CD4-positive, alpha-beta T cell (primary cell): ENCODE measurements at regions not wholly inside any gene's neighbourhood (a gene's known extent, or its start where the extent isn't known, plus 50 kb on each side); places are given as distances from the start of the nearest gene placed in this dataset.
A peak's percentile ranks its signal among the peaks of the same experiment; 100 is the strongest.
"Not testable (repeated sequence)": the region's sequence is repeated elsewhere in the genome, so short reads cannot be mapped to it uniquely, and the experiment has no call there.

Experiments
- ATAC-seq: fragments of 200-7000 bp; cut with Tn5 transposase; one replicate; pipeline ENCODE4 v1.10.0; 2022; ENCODE audit warnings: mild to moderate bottlenecking; ENCODE audit not compliant: poor library complexity
- CTCF ChIA-PET: fragments of 350-600 bp; sonication (Branson Sonifier 250); formaldehyde crosslinking; loops from one replicate; lab custom pipeline; 2021; ENCODE audit warnings: antibody characterized with exemption, inconsistent platforms; lab: Charles Lee
- POLR2A ChIA-PET: fragments of 350-600 bp; sonication (Branson Sonifier 250); formaldehyde crosslinking; loops from one replicate; lab custom pipeline; 2021; ENCODE audit warnings: antibody characterized with exemption, inconsistent platforms; lab: Charles Lee
- DNase-seq, 14 experiments: peaks; one replicate each; pipeline ENCODE4 v3.0.0-alpha.2; 2013 to 2020; ENCODE audit warnings: mixed read lengths in 2 of 14
- H3K27ac ChIP-seq, 2 donors: one replicate each; pipeline versions ENCODE4 v1.5.1 to v1.7.0; 2013; ENCODE audit warnings: low read length in 2 of 2, low read depth in 1 of 2, mild to moderate bottlenecking in 1 of 2
- H3K27me3 ChIP-seq, 2 experiments: 1 replicate in 1 of 2; 2 replicates in 1 of 2; pipeline versions ENCODE4 v1.6.1 to v1.7.0; 2013; ENCODE audit warnings: low read length in 2 of 2, control low read depth in 1 of 2, mild to moderate bottlenecking in 1 of 2, moderate library complexity in 1 of 2; ENCODE audit not compliant: insufficient read depth in 2 of 2, control insufficient read depth in 1 of 2
- H3K36me3 ChIP-seq: one replicate; pipeline ENCODE4 v1.6.1; 2013; ENCODE audit warnings: low read length, control low read depth; ENCODE audit not compliant: insufficient read depth
- H3K4me1 ChIP-seq: one replicate; pipeline ENCODE4 v1.6.1; 2013; ENCODE audit warnings: low read length, control low read depth; ENCODE audit not compliant: insufficient read depth
- H3K4me3 ChIP-seq: one replicate; pipeline ENCODE4 v1.5.1; 2013; ENCODE audit warnings: mild to moderate bottlenecking, low read length, moderate library complexity
- H3K9me3 ChIP-seq, 2 experiments: 1 replicate in 1 of 2; 2 replicates in 1 of 2; pipeline versions ENCODE4 v1.6.1 to v1.7.0; 2013; ENCODE audit warnings: low read length in 2 of 2, mild to moderate bottlenecking in 2 of 2, control low read depth in 1 of 2, moderate library complexity in 1 of 2; ENCODE audit not compliant: control insufficient read depth in 1 of 2, insufficient read depth in 1 of 2
- H3K27ac Mint-ChIP-seq: one replicate; pipeline ENCODE4 v1.8.0; 2020; ENCODE audit warnings: mixed read lengths
- H3K27me3 Mint-ChIP-seq: one replicate; pipeline ENCODE4 v1.8.0; 2021; ENCODE audit warnings: mixed read lengths
- H3K36me3 Mint-ChIP-seq: one replicate; pipeline ENCODE4 v1.8.0; 2021; ENCODE audit warnings: low read depth, mixed read lengths
- H3K4me1 Mint-ChIP-seq: one replicate; pipeline ENCODE4 v1.8.0; 2021; ENCODE audit warnings: low read depth, mixed read lengths
- H3K4me3 Mint-ChIP-seq: one replicate; pipeline ENCODE4 v1.8.0; 2020; ENCODE audit warnings: mild to moderate bottlenecking, mixed read lengths
- H3K9me3 Mint-ChIP-seq: one replicate; pipeline ENCODE4 v1.8.0; 2020; ENCODE audit warnings: mixed read lengths
- intact Hi-C, 2 experiments: fragments of 100-400 bp; cut with DNase I in 1 of 2; cut with micrococcal nuclease in 1 of 2; formaldehyde crosslinking; loops; one replicate each; pipeline versions ENCODE4 v1.15.1 to v1.9.0; 2023 to 2025; cut with DNase I, micrococcal nuclease

- CTCF ChIA-PET, H3K4me1 Mint-ChIP-seq, H3K36me3 Mint-ChIP-seq, H3K36me3 ChIP-seq, POLR2A ChIA-PET, intact Hi-C loops, H3K27ac ChIP-seq, H3K4me3 Mint-ChIP-seq, H3K9me3 ChIP-seq, H3K4me1 ChIP-seq, H3K4me3 ChIP-seq, H3K27ac Mint-ChIP-seq, ATAC-seq, H3K9me3 Mint-ChIP-seq: not testable (repeated sequence)
- H3K27me3 ChIP-seq, result peaks cover 5 to 11% of the 10 kb centered on the region in 2 experiments
- DNase-seq, result peak in 1 of 14 experiments; percentile 1
- peaks cover 50% of the 10 kb centered on the region for H3K27me3 Mint-ChIP-seq
Measured at GRCh38 chr6:57792720-57793397, 475.4 kb downstream of the PRIM2 start.

- H3K27ac ChIP-seq, POLR2A ChIA-PET, H3K9me3 ChIP-seq, H3K4me3 Mint-ChIP-seq, ATAC-seq, H3K36me3 Mint-ChIP-seq, H3K4me1 ChIP-seq, H3K27ac Mint-ChIP-seq, intact Hi-C loops, H3K4me3 ChIP-seq, CTCF ChIA-PET, DNase-seq, H3K36me3 ChIP-seq, H3K9me3 Mint-ChIP-seq, H3K4me1 Mint-ChIP-seq: not testable (repeated sequence)
- peaks cover 50% of the 10 kb centered on the region for H3K27me3 Mint-ChIP-seq
- H3K27me3 ChIP-seq, result peaks cover 5 to 11% of the 10 kb centered on the region in 2 experiments
Measured at GRCh38 chr6:57793398-57793762, 475.9 kb downstream of the PRIM2 start.

DNA sequence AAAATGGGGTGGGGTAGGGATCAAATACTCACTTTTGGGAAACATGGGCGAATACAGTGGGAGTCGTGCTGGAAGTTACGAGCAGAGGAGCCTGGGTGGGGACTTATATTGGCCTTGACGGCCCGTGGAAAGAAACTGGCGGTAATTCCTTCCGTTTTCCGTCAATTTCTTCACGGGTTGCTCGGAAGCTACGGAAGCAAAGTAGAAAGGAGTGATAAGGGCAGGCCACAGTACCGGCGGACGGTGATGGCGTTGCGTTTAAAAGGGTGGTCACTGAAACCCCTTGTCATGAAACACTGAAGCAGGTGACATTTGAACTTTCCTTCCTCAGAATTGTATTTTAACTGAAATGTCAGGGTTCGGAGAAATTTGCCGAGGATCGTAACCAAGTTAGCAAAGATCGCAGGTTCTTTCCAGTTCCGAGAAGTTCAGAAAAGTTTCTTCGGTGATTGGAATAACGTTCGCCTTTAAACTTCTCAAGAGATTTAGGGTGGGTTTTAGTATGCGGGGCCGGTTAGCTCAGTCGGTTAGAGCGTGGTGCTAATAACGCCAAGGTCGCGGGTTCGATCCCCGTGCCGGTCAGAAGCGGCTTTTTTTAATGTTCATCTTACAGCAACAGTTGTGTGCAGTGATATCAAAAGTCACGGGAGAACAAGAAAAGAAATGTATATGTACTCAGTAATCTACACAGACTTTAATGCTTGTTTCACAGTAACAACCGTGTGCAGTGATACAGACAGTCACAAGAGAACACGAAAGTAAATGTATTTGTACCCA is 482.5 kb downstream of the PRIM2 start:
- H3K4me3 Mint-ChIP-seq, H3K36me3 Mint-ChIP-seq, ATAC-seq, H3K27ac Mint-ChIP-seq, H3K36me3 ChIP-seq, H3K4me1 ChIP-seq, H3K4me1 Mint-ChIP-seq, H3K9me3 ChIP-seq, DNase-seq, intact Hi-C loops, H3K9me3 Mint-ChIP-seq, CTCF ChIA-PET, H3K4me3 ChIP-seq, POLR2A ChIA-PET, H3K27ac ChIP-seq: not testable (repeated sequence)
- peaks cover 54% of the 10 kb centered on the region for H3K27me3 Mint-ChIP-seq
- peaks cover 9 to 16% of the 10 kb centered on the region in 2 experiments for H3K27me3 ChIP-seq

GRCh38 chr6:57808581-57808980 is 491.2 kb downstream of the PRIM2 start:
- DNase-seq, ATAC-seq, H3K36me3 Mint-ChIP-seq, POLR2A ChIA-PET, H3K27ac Mint-ChIP-seq, intact Hi-C loops, H3K9me3 Mint-ChIP-seq, H3K27ac ChIP-seq, H3K4me1 ChIP-seq, H3K4me3 ChIP-seq, H3K4me3 Mint-ChIP-seq, H3K36me3 ChIP-seq, H3K9me3 ChIP-seq, H3K4me1 Mint-ChIP-seq, CTCF ChIA-PET: not testable (repeated sequence)
- H3K27me3 Mint-ChIP-seq, result peaks cover 67% of the 10 kb centered on the region
- peaks cover 6 to 11% of the 10 kb centered on the region in 2 experiments for H3K27me3 ChIP-seq

- H3K27ac ChIP-seq, H3K9me3 Mint-ChIP-seq, H3K36me3 ChIP-seq, H3K36me3 Mint-ChIP-seq, DNase-seq, H3K4me1 Mint-ChIP-seq, H3K4me1 ChIP-seq, H3K27ac Mint-ChIP-seq, CTCF ChIA-PET, ATAC-seq, H3K4me3 ChIP-seq, intact Hi-C loops, POLR2A ChIA-PET, H3K9me3 ChIP-seq, H3K4me3 Mint-ChIP-seq: not testable (repeated sequence)
- peaks cover 71% of the 10 kb centered on the region for H3K27me3 Mint-ChIP-seq
- peaks cover 10 to 11% of the 10 kb centered on the region in 2 experiments for H3K27me3 ChIP-seq
Measured at GRCh38 chr6:57809454-57809853, 492.0 kb downstream of the PRIM2 start.

DNA sequence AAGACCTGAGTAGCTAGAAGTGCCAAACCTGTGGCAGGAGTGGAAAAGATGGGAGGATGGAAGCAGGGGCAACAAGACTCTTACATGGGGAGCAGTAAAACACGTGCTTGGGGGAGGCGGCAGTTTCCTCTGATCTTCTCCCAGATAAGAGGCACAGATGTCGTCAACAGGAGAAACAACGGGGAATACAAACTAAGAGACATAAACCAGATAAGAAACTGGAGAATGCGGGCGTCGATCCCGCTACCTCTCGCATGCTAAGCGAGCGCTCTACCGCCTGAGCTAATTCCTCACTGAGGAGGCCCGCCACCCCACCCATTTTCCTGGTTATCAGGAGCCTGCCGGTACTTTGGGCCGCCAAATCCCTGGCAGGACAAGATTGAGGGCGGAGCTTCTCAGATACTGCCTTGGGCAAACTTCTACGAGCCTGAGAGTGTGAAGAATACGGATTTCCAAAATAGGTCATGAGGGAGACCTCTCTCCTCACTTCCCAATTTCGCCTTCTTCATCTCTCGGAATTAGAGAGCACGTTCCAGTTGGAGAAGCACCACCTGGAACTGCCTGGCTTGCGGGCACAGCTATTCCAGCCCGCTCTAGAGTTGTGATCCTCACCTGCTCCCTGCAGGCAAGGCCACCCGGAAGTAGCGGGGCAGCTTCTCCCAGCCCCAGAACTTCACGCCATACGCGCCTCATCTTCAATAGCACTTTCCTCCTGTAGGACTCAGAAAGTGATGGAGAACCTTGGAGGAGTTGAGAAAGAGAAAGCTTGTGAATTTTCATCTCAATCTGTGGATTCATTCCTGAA is 496.0 kb downstream of the PRIM2 start:
- H3K27me3 ChIP-seq, ATAC-seq, H3K27ac Mint-ChIP-seq, H3K36me3 Mint-ChIP-seq, H3K4me3 ChIP-seq, H3K9me3 ChIP-seq, DNase-seq, intact Hi-C loops, H3K9me3 Mint-ChIP-seq, CTCF ChIA-PET, H3K4me1 ChIP-seq, POLR2A ChIA-PET, H3K4me1 Mint-ChIP-seq, H3K4me3 Mint-ChIP-seq, H3K27ac ChIP-seq, H3K36me3 ChIP-seq: not testable (repeated sequence)
- H3K27me3 Mint-ChIP-seq, result peaks cover 64% of the 10 kb centered on the region
